ENCODE measurements at regions not wholly inside any gene's neighbourhood (a gene's known extent, or its start where the extent isn't known, plus 50 kb on each side); places are given as distances from the start of the nearest gene placed in this dataset.

DNA sequence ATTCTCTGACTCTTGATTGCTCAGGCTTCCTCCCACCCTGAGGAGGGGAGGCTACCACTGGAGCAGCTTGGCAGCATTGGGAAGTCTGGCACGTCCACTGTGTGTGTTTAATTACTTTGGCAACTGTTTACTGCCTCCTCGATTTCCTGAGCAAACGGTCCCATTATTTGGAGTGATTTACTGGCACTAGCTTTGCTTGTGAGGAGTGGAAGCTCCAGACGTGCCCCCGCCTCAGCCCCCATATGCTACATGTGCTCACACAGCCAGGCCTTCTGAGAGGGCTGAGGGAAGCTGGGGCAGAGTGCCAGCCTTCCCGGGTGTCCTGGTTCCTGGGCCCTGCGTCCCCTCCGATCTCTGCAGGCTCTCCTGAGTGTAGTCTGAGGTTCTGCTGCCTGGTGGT is 306.2 kb downstream of the PTPRU start:
- peaks cover 2% of the 10 kb centered on the region for H3K27me3 Mint-ChIP-seq (ENCODE audit: insufficient read depth)
- H3K4me3 Mint-ChIP-seq, result no peak overlapping the region
- no peaks in the 10 kb centered on the region for H3K4me1 Mint-ChIP-seq (ENCODE audit: low read depth)
- H3K27ac Mint-ChIP-seq, result no peak overlapping the region
- TF ChIP-seq, protein P1, sequence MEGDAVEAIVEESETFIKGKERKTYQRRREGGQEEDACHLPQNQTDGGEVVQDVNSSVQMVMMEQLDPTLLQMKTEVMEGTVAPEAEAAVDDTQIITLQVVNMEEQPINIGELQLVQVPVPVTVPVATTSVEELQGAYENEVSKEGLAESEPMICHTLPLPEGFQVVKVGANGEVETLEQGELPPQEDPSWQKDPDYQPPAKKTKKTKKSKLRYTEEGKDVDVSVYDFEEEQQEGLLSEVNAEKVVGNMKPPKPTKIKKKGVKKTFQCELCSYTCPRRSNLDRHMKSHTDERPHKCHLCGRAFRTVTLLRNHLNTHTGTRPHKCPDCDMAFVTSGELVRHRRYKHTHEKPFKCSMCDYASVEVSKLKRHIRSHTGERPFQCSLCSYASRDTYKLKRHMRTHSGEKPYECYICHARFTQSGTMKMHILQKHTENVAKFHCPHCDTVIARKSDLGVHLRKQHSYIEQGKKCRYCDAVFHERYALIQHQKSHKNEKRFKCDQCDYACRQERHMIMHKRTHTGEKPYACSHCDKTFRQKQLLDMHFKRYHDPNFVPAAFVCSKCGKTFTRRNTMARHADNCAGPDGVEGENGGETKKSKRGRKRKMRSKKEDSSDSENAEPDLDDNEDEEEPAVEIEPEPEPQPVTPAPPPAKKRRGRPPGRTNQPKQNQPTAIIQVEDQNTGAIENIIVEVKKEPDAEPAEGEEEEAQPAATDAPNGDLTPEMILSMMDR (IDR thresholded peaks at IDR 0.05), result no peak
- no peaks in the 10 kb centered on the region for H3K36me3 Mint-ChIP-seq (ENCODE audit: low read depth)
- H3K9me3 Mint-ChIP-seq, result peaks cover 36% of the 10 kb centered on the region
- no peak for DNase-seq

DNA sequence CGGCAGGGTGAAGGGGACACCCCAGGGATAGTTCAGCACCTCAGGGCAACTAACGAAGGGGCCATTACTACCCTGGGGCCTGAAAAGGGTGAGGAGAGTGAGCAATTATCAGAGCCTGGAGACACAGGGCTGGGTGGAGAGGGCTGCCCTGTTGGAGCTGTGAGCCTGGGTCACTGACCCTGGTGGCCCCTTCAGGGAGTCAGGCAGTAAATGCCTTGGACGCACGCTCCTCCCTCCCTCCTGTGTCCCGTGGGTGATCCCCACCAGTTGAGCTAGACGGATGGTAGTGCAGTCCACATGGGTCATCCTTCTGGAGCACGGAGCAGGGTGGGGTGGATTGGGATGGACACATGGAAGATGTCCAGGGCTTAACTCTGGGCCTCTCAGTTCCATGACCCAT is 305.3 kb downstream of the PTPRU start:
- H3K27ac Mint-ChIP-seq, result no peak overlapping the region
- peaks cover 37% of the 10 kb centered on the region for H3K9me3 Mint-ChIP-seq
- DNase-seq, result no peak
- no peaks in the 10 kb centered on the region for H3K36me3 Mint-ChIP-seq (ENCODE audit: low read depth)
- H3K27me3 Mint-ChIP-seq (ENCODE audit: insufficient read depth), result peaks cover 2% of the 10 kb centered on the region
- TF ChIP-seq, protein P1 (IDR thresholded peaks at IDR 0.05), result no peak
- H3K4me1 Mint-ChIP-seq (ENCODE audit: low read depth), result no peaks in the 10 kb centered on the region
- H3K4me3 Mint-ChIP-seq, result no peak overlapping the region

GRCh38 chr1:29540801-29541357 is 304.6 kb downstream of the PTPRU start:
- peaks cover 34% of the 10 kb centered on the region for H3K9me3 Mint-ChIP-seq
- H3K27ac Mint-ChIP-seq, result no peak overlapping the region
- H3K4me1 Mint-ChIP-seq (ENCODE audit: low read depth), result no peaks in the 10 kb centered on the region
- H3K27me3 Mint-ChIP-seq (ENCODE audit: insufficient read depth), result peaks cover 2% of the 10 kb centered on the region
- no peak overlapping the region for H3K4me3 Mint-ChIP-seq
- DNase-seq, result no peak
- TF ChIP-seq, protein P1 (IDR thresholded peaks at IDR 0.05), result no peak
- no peaks in the 10 kb centered on the region for H3K36me3 Mint-ChIP-seq (ENCODE audit: low read depth)

GRCh38 chr1:29539971-29540370 is 303.6 kb downstream of the PTPRU start:
- peaks cover 4% of the 10 kb centered on the region for H3K27me3 Mint-ChIP-seq (ENCODE audit: insufficient read depth)
- H3K27ac Mint-ChIP-seq, result no peak overlapping the region
- no peaks in the 10 kb centered on the region for H3K4me1 Mint-ChIP-seq (ENCODE audit: low read depth)
- peaks cover 33% of the 10 kb centered on the region for H3K9me3 Mint-ChIP-seq
- TF ChIP-seq, protein P1 (IDR thresholded peaks at IDR 0.05), result no peak
- DNase-seq, result no peak
- H3K4me3 Mint-ChIP-seq, result no peak overlapping the region
- no peaks in the 10 kb centered on the region for H3K36me3 Mint-ChIP-seq (ENCODE audit: low read depth)

DNA sequence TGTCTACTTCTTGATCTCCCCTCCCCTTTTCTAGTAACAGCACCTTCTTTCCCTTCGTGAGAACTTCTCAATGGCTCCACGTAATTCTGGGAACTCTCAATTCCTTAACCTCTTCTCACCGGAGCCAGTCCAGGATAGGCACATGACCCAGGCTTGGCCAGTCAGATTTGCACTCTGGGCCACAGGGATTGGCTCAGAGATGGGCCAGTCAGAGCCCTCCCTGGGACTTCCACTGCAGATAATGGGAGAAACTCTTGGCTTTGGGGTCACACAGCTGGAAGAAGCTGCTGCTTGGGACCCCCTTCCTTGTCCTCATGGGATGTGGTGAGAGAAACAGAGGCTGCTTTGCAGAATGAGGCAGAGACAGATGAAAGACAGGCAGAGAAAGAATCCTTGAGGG is 302.3 kb downstream of the PTPRU start:
- Mint-ChIP-seq H3K27ac (no peak overlapping the region), H3K36me3 (ENCODE audit: low read depth) (no peaks in the 10 kb centered on the region), H3K4me1 (ENCODE audit: low read depth) (no peaks in the 10 kb centered on the region), H3K4me3 (no peak overlapping the region), H3K9me3 (peaks cover 26% of the 10 kb centered on the region), H3K27me3 (ENCODE audit: insufficient read depth) (peaks cover 5% of the 10 kb centered on the region)
- TF ChIP-seq, protein P1 (IDR thresholded peaks at IDR 0.05), result no peak
- DNase-seq, result no peak

GRCh38 chr1:29532751-29533150 is 296.4 kb downstream of the PTPRU start:
- no peaks in the 10 kb centered on the region for H3K4me1 Mint-ChIP-seq (ENCODE audit: low read depth)
- H3K9me3 Mint-ChIP-seq, result peaks cover 51% of the 10 kb centered on the region
- TF ChIP-seq, protein P1 (IDR thresholded peaks at IDR 0.05), result no peak
- H3K27ac Mint-ChIP-seq, result no peak overlapping the region
- H3K27me3 Mint-ChIP-seq (ENCODE audit: insufficient read depth), result peaks cover 5% of the 10 kb centered on the region
- peaks cover 4% of the 10 kb centered on the region; the same call in 1 of the 2 replicates for H3K36me3 Mint-ChIP-seq (ENCODE audit: low read depth)
- DNase-seq, result no peak
- H3K4me3 Mint-ChIP-seq, result no peak overlapping the region

All from HFFc6 (cell line).